ENCODE measurements at regions not wholly inside any gene's neighbourhood (a gene's known extent, or its start where the extent isn't known, plus 50 kb on each side); places are given as distances from the start of the nearest gene placed in this dataset.

- no peak for TF ChIP-seq RERE (CRISPR knock-in tag; IDR thresholded peaks at IDR 0.05; ENCODE audit: borderline replicate concordance)
- TF ChIP-seq E2F1 (CRISPR knock-in tag; IDR thresholded peaks at IDR 0.05): no peak
- no peak for TF ChIP-seq NFYB (IDR thresholded peaks at IDR 0.05; ENCODE audit: extremely low read depth, insufficient read length)
- TF ChIP-seq ZNF253 (CRISPR knock-in tag; conservative IDR thresholded peaks at IDR 0.05): no peak
Observed at GRCh38 chr9:81791076-81791475, 101.7 kb upstream of the TLE1 start (continued).

GRCh38 chr9:81798606-81799005, 109.3 kb upstream of the TLE1 start:
- Histone ChIP-seq H3K9me1 (ENCODE audit: control insufficient read depth, insufficient read depth, low read length) (no peaks in the 10 kb centered on the region), H4K20me1 (replicated peaks; ENCODE audit: control insufficient read depth, insufficient read depth, low read length) (no peaks in the 10 kb centered on the region), H3K9me3 (replicated peaks; ENCODE audit: control insufficient read depth, insufficient read depth, low read depth, low read length) (no peaks in the 10 kb centered on the region), H3K4me2 (ENCODE audit: insufficient read depth, low read length) (no peak overlapping the region), H3K27me3 (ENCODE audit: control insufficient read depth in 2 of 2, insufficient read depth in 2 of 2, low read length in 2 of 2) (no peaks in the 10 kb centered on the region), H3K27ac (ENCODE audit: extremely low read depth, low read depth, low read length) (no peak overlapping the region), H3K36me3 (ENCODE audit: control insufficient read depth, insufficient read depth, low read length) (no peaks in the 10 kb centered on the region), H3K4me1 (replicated peaks in 1 of 2; ENCODE audit: control insufficient read depth in 2 of 2, insufficient read depth in 2 of 2, low read length in 2 of 2) (no peaks in the 10 kb centered on the region), H3K9ac (ENCODE audit: insufficient read depth in 1 of 2, low read depth in 2 of 2, low read length in 2 of 2) (no peak overlapping the region), H3K79me2 (ENCODE audit: control insufficient read depth, insufficient read depth, low read length) (no peaks in the 10 kb centered on the region), H3K4me3 (no peak overlapping the region), H2AFZ (ENCODE audit: low read depth, low read length) (no peak overlapping the region)
- 13% methylated on average over 1 of the region's 3 CpGs for WGBS (ENCODE audit: insufficient coverage, low coverage, missing lambda C conversion rate)
- ChIA-PET POLR2A (no interaction called here), CTCF (ENCODE audit: low intra/inter-chr PET ratio) (no interaction called here)
- in situ Hi-C loops (cut with MboI): no loop called here
- no TSS peak for BruUV-seq (replicated peaks)
- FAIRE-seq (no peak), DNase-seq (ENCODE audit: extremely low read depth in 1 of 4, low spot score in 3 of 4) (no peak), ATAC-seq (no peak)
- intact Hi-C loops (cut with micrococcal nuclease): no loop called here
- TF ChIP-seq ZNF280A (IDR thresholded peaks at IDR 0.05; ENCODE audit: low read depth, partially characterized antibody): no peak
- TF ChIP-seq ASH1L (IDR thresholded peaks at IDR 0.05; ENCODE audit: borderline replicate concordance, low read depth, partially characterized antibody): no peak
- no peak for TF ChIP-seq BRD4 (IDR thresholded peaks at IDR 0.05)
- TF ChIP-seq SOX6 (IDR thresholded peaks at IDR 0.05): no peak
- no peak for TF ChIP-seq NUFIP1 (IDR thresholded peaks at IDR 0.05; ENCODE audit: partially characterized antibody)
- no peak for TF ChIP-seq ZNF717 (CRISPR knock-in tag; IDR thresholded peaks at IDR 0.05)
- TF ChIP-seq MYNN (IDR thresholded peaks at IDR 0.05): no peak
- no peak for TF ChIP-seq MYNN (CRISPR knock-in tag; IDR thresholded peaks at IDR 0.05)
- no peak for TF ChIP-seq SMAD1 (IDR thresholded peaks at IDR 0.05; ENCODE audit: low read depth, low read length, partially characterized antibody)
- no peak for TF ChIP-seq POLR2H (tag; IDR thresholded peaks at IDR 0.05; ENCODE audit: low read depth)
- TF ChIP-seq ZNF282 (CRISPR knock-in tag; IDR thresholded peaks at IDR 0.05): no peak

Data from K562 (cell line).